ENCODE measurements at regions not wholly inside any gene's neighbourhood (a gene's known extent, or its start where the extent isn't known, plus 50 kb on each side); places are given as distances from the start of the nearest gene placed in this dataset.

DNA sequence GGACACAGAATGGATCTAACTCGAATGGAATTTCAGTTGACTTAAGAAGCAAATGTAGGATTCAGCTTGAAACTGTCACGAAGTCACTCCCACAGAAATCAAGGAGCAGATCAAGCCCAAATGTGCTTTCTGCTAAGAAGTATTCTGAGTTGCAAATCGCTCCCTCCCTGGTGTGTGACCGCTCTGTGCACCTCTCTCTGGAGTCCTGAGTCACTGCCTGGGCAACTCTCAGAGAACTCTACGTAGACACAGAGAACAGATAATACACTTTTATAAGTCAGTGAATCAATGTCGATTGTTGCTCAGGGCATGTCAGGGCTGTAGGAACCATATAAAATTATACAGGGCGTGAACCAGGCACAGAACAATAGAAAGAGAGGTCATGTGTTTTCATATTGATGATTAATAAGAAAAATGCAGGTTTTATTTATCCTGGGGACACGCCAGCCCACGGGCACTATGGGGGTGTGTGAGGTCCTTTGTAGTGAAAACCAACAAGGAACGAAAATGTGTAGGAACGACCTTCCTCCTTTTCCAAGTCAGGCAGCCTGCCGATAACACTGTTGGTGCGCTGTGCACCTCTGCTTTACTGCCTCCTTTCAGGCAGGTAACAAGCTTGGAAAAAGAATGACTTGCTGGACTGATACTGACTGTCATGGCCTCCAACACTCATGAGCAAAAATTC, 248.1 kb upstream of the FOXQ1 start:
- TF ChIP-seq EZH2phosphoT487 (IDR thresholded peaks at IDR 0.05; ENCODE audit: insufficient read depth, low read depth) (no peak), EZH2 (IDR thresholded peaks at IDR 0.05; ENCODE audit: insufficient read depth, poor library complexity, severe bottlenecking) (no peak)

Measured in GM23248 (cell line).